GM19238 (cell line): ENCODE measurements at regions not wholly inside any gene's neighbourhood (a gene's known extent, or its start where the extent isn't known, plus 50 kb on each side); places are given as distances from the start of the nearest gene placed in this dataset.

ENCODE experiments used
- DNase-seq: peaks from one replicate; pipeline ENCODE4 v3.0.0; 2011; ENCODE audit warnings: low spot score; ENCODE audit not compliant: insufficient read length

DNA sequence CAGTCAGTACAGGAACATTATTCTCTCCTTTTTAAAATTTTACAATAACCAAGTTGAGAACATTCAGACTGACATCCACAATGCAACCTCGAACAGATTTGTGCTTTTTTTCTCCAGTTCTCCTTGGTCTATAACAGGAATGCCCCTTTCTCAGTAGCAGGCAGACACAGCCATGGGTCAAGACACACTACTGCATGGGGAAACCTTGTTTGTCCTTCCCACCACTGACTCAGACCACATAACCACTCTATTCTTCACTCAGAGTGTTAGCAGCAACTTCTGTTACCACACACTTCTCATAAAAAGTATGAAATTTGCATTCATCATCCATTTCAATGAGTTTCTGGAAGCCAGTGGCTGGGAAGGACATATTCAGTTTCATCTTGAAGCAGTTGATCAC lies 421.7 kb downstream of the ADRA2A start:
- DNase-seq, result no peak

DNA sequence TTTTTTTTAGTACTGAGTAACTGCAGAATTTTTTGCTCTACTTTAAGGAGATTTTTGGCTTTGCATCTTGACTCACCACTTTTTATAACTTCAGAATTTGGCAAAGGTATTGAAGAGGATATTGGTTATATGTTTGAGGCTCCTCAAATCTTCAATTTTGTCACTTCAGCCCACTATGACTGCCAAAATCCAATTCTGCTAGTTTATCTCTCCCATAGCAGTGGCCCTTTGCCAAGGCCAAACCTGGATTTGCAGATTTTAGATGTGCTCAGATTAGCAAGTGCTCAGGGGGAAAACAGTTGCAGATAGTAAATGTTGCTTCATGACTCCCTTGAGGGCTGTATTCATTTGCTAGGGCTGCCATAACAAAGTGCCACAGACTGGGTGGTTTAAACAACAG lies 427.5 kb downstream of the ADRA2A start:
- no peak for DNase-seq

DNA sequence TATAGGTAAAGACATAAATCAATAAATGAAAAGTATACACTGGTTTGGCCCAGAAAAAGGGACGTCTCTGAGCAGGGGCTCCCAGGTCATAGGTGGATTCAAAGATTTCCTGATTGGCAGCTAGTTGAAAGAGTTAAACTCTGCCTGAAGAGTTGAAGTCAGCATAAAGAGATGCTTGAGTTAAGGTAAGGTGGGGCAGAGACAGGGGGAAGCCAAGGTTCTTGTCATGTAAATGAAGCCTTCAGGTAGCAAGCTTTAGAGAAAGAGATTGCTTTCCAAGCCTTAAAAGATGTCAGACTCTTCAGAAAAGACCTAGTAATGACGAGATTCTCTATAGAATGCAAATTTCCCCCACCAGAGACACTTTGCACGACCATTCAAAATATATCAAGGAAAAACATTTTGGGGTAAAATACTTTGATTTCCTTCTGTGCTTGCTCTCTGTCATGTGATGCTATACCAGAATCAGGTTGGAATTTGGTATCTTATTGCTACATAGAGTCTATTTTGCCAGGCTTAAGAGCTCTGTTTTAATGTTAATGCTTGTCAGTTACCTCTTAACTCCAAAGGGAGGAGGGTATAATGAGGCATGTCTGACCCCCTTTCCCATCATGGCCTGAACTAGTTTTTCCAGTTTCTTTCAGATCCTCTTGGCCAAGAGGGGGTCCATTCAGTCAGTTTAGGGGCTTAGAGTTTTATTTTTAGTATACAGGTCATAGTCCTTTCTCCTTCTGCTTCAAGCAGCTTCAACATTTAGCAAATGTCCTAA lies 429.6 kb downstream of the ADRA2A start:
- no peak for DNase-seq

DNA sequence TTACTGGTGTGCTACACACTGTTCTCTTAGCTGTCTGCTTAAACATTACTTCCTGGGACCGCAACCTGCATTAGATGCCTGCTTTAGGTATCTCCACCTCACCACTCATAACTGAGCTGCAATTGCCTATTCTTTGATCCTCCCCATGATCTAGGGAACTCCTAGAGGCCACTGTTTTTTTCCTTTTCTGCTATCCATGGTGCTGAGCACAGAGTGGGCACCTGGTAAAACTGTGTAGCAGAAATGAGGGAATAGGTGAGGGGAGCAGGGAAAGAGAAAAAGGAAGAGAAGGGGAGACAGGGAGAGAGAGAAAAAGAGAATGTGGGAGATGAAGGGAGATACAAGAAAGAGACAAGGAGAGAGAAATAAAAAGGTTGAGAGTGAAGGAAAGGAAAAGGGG lies 434.9 kb downstream of the ADRA2A start:
- DNase-seq, result no peak

- DNase-seq, result no peak
Measured at GRCh38 chr10:111515264-111515663, 438.4 kb downstream of the ADRA2A start.

DNA sequence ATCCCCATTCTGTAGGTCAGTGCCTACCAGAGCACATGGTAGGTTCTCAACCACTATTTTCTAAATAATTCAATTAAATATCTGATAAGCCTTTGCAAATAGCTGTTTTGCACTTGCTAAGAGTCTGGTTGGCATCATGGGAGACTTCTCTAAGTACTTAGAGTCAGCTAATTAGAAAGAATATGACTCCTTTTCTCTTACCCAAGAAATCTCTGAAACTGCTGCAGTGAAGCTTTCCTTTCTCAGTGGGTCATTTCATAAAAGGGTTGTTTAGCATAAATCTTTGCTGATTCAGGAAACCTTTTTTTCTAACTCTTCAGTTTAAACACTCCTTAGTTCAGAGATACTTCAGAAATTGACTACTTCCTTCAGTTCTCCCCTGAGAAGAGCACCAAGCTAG lies 438.9 kb downstream of the ADRA2A start:
- no peak for DNase-seq

- DNase-seq, result no peak
Measured at GRCh38 chr10:111516144-111516543, 439.3 kb downstream of the ADRA2A start.

DNA sequence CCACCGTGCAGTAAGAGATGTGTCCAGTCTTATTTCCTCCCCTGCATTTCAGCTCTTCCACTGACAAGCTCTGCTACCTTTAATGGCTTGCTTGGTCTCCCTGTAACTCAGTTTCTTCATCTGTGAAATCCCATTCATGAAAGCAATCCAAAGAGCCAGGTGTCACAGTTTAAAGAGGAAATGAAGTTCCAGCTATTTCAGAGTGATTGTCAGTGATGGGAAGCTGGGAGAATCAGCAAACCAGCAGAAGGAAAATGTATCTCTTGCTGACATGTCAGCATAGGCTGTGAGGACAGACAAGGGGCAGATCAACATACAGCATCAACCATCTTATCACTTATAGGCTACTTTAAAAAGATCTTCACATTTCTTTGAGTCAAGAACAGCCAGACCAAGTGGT lies 445.3 kb downstream of the ADRA2A start:
- DNase-seq, result no peak

- no peak for DNase-seq
Measured at GRCh38 chr10:111522551-111522950, 445.7 kb downstream of the ADRA2A start.

- no peak for DNase-seq
Measured at GRCh38 chr10:111523016-111523415, 446.2 kb downstream of the ADRA2A start.

DNA sequence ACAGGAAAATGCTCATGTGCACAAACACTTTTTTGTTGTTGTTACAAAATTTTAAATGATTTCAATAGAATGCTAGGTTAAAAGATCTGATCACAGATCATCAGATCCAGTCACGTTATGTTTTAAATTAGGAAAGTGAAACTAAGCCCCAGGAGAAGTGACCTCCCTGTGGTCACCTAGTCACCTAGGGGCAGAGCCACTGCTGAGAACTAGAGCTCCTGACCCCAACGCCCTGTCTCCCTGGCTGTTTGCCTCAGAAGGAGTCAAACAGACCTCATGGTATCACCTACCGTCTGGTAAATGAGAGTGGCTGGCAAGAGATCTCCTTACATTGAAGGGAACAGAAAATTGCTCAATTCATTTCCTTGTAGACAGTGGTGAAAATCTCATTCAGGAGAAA lies 447.3 kb downstream of the ADRA2A start:
- DNase-seq, result no peak

DNA sequence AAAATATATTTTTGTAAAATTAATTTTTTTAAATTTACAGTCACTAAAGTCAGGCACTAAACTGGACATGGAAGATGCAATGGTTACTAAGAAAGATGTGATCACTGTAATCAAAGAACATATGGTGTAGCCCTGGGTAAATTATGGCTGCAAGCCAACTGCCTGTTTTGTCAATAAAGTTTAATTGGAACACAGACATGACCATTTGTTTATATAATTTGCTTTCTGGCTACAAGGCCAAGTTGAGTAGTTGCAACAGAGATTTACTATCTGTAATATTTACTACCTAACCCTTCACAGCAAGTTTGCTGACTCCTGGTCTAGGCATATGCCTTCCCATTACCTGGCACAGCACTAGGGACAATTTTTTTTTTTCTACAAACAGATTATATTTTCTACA lies 448.9 kb downstream of the ADRA2A start:
- no peak for DNase-seq

DNA sequence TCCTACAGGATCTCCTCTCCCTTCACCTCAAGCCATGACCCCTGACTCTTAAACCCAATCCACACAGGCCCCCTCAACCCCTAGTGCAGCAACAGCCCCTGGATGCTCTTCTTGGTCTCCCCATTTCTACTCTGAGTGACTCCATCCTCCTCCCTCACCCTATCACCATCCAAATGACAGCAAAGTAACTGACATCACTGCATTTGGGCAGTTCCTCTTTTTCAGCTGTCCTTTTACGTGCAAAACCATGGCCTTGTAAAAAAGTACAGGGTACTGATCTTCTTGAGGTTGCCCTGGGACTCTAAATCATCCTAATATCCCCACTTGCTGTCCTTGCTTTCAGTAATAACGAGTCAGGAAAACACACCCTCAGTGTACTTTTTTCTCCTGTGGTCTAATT lies 454.9 kb downstream of the ADRA2A start:
- DNase-seq, result no peak

GRCh38 chr10:111532139-111532538 lies 455.3 kb downstream of the ADRA2A start:
- no peak for DNase-seq

- no peak for DNase-seq
Measured at GRCh38 chr10:111539246-111539645, 462.4 kb downstream of the ADRA2A start.

DNA sequence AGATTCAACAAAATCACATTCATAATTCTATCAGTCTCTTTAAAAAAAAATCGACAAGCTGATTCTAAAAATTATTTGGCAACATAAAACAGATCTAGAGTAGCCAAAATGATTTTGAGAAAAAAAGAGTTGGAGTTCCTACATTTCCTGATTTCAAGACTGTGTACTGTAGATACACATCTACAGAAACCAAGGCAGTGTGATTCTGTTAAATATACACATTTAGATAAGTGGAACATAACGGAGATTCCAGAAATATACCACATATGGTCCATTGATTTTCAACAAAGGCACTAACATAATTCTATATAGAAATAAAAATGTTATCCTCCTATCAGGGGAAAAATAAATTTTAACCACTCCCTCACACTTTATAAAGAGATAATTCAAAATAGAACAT lies 467.0 kb downstream of the ADRA2A start:
- no peak for DNase-seq

DNA sequence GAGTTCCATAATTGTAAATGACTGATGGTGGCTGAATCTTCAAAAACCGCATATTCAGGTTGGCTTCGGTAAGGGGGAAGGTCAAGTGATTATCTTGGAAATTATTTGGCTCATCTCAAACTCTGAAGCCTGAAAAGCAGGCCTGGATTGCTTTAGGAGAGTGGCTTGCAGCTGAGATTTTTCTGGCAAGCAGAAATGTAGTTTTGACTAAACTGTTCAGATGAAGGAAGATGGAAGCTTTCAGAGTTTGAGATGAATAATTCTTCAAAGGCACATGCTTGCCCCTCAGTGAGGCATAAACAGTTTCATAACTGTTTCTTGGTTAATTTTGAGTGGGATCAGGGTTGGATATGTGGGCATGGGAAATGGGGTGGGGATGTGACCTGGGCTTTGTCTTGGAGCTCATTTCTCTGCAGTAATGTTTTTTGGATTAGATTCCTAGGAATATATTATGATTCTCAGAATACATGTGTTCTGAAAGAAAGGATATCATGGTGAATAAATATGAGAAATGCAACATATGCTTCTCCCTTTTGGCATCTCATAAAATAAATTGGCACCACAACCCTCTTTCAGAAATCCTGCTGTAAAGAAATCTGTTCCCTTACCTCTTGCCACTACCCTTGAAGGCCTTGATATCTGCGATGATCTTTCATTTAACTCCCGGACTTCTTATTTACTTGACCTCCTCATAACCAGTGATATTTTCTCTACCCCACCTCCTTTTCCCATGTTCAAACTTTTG lies 469.2 kb downstream of the ADRA2A start:
- DNase-seq, result no peak

- no peak for DNase-seq
Measured at GRCh38 chr10:111548084-111548726, 471.4 kb downstream of the ADRA2A start.

DNA sequence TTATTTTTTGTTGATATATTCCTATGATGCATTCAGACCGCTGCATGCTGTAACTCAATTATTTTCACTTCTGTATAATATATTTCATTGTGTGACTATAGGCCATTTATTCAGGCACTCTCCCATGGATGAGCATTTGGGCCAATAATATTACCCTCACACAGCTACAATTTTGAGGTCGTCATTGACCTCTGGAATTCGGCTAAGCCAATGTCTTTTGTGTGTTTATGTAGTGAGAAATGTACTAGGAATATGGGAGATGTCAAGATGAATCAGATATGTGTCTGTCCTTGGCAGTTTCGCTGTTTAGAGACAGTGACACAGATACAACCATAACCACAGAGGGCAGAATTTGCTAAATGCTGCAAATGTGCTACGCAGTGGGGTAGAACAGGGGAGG lies 474.2 kb downstream of the ADRA2A start:
- no peak for DNase-seq

GRCh38 chr10:111556666-111557065 lies 479.8 kb downstream of the ADRA2A start:
- DNase-seq, result no peak

DNA sequence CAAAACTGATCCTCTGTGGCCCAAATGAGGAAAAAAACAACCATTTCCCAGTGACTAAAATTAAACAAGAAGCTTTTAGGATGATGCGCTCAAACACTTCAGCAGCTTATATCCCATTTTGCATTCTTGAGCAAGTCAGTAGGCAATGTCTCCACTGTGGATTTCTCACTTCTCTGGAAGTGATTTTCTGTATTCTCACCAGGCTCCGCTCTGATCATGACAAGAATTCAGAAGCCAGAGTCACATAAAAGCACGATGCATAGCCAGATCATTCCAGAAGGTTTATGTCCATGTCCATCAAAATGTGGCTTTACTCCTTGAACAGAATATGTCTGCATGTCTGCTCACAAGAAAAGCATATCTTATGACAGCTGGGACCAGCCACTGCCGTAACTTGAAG lies 481.4 kb downstream of the ADRA2A start:
- no peak for DNase-seq

GRCh38 chr10:111560027-111560426 lies 483.2 kb downstream of the ADRA2A start:
- no peak for DNase-seq

- no peak for DNase-seq
Measured at GRCh38 chr10:111561124-111561523, 484.3 kb downstream of the ADRA2A start.
